ENCODE measurements at regions not wholly inside any gene's neighbourhood (a gene's known extent, or its start where the extent isn't known, plus 50 kb on each side); places are given as distances from the start of the nearest gene placed in this dataset.
A peak's percentile ranks its signal among the peaks of the same experiment; 100 is the strongest.
"Not testable (repeated sequence)": the region's sequence is repeated elsewhere in the genome, so short reads cannot be mapped to it uniquely, and the experiment has no call there.

DNA sequence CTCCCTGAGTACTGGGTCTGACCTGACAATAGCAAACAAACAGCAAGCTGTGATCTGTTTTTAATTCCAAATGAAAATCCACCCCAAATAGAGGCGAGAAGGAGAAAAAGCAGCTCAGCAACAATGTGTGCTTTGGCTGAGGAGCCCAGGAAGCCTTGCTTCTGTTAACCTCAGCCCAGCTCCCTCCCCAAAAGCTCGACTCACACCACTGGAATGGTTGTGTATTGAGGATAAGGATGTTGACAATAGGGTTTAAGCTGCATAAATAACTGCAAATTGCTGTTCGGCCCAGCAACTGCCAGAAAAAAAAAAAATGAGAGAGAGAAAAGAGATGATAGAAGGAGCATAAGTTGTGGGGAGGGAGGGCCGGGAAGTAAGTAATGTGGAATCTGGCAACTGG lies 104.0 kb upstream of the TBC1D5 start:
- DNase-seq (ENCODE audit: low read depth in 2 of 3, low spot score in 1 of 3), result no peak

DNA sequence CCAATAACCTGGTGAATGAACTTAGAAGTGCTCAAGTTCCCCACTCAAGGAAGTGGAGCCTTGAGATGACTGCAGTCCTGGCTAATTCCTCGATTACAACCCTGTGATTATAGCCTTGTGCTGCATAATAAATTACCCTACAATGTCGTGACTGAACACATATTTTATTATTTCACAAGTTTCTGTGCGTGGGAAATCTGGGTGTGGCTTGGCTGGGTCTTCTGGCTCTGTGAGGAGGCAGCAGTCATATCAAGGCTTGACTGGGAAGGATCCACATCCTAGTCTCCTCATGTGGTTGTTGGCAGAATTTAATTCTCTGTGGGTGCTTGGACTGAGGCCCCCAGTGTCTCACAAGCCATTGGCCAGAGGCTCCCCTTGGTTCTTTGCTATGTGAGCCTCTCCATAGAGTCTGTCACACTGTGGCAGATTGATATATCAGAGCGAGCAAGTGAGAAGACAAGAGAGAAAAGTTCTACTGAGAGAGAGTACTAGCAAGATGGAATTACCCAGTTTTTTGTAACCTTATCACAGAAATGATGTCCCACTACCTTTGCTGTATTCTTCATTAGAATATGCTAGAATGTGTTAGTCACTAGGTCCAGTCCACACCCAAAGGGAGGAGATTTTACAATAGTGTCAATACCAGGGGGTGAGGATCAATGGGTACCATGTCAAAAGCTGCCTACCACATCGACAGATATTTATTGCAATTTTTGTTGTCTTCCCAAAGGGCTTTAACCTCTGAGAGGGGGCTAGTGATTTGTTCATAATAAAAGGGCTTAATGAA lies 102.8 kb upstream of the TBC1D5 start:
- DNase-seq (ENCODE audit: low read depth in 2 of 3, low spot score in 1 of 3), result no peak

DNA sequence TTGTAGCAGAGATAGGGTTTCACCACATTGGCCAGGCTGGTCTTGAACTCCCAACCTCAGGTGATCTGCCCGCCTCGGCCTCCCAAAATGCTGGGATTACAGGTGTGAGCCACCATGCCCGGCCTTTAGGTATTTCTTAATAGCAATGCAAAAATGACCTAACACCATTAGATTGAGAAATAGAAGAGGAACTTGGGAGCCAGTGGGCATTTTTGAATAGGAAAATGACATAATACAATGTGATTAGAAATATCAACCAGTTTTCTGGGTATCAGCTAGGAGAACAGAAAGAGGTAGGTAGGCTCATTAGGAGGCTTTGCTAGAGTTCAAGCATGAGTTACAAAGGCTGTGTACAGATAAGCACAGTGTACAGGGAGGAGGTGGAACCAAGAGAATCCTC lies 101.8 kb upstream of the TBC1D5 start:
- no peak for DNase-seq (ENCODE audit: low read depth in 2 of 3, low spot score in 1 of 3)

DNA sequence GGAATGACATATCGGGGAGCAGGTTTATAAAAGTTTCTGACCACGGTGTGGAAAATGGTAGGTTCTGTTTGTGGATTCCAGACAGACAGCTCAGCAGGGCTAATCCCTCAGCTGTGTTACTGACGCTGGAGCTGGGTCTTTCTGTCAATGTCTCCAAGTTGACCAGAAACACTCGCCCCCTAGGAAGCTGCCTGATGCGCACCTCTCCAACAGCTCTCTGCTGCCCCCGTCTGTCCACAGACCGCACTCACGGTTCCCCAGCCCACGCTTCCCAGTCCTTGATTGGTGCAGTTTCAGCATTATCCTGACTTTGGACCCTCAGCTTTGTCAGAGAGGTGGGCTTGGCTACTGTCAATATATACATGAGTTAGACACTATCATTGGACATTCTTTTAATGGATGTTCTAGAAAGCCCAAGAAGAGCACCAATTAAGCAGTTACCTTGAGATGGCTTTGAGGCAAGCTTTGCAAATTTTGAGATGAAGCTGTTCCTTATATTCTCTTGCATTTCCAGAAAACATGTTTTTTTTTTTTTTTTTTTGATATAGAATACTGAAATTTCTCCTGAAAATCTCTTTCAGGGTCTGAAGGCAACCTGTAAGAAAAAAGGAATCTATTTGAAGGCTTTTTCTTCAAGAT lies 98.9 kb upstream of the TBC1D5 start:
- peak; percentile 57 to 82 (median 60) for DNase-seq (ENCODE audit: low read depth in 2 of 3, low spot score in 1 of 3)

DNA sequence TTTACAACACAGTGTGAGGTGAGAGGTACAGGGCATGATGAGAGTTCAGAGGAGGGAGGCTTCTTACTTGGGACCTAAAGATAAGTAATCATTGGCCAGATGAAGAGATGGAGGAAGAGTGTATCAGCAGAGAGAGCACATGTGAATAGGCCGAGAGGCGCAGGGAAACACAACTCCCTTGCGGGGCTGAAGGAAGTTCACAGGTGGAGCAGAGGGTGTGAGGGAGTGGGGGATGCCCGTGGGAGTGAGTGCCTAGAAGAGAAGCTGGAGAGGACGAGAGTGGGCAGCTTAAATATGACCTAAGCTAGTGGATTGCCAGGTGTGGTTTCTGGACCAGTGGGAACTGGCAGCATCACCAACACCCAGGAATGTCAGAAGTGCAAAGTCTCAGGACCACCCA lies 98.2 kb upstream of the TBC1D5 start:
- DNase-seq (ENCODE audit: low read depth in 2 of 3, low spot score in 1 of 3), result no peak

DNA sequence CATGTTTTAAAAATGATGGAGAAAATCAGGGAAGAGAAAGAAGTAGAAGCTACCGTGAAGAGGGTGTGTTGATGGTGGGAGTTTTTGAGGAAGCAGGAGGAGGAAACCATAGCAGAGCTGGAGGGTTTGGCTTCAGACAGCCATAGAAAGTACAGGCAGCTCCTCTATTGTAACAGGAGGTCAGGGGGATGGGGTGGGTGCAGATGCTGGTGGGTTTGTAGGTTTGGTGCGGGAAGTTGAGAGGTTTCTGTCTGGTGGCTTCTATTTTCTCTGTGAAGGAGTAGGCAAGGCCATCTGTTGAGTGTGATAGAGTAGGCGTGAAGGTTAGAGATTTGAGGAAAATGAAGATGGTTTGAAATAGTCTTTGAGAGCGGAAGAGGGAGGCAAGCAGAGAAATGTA lies 97.7 kb upstream of the TBC1D5 start:
- DNase-seq (ENCODE audit: low read depth in 2 of 3, low spot score in 1 of 3), result no peak

DNA sequence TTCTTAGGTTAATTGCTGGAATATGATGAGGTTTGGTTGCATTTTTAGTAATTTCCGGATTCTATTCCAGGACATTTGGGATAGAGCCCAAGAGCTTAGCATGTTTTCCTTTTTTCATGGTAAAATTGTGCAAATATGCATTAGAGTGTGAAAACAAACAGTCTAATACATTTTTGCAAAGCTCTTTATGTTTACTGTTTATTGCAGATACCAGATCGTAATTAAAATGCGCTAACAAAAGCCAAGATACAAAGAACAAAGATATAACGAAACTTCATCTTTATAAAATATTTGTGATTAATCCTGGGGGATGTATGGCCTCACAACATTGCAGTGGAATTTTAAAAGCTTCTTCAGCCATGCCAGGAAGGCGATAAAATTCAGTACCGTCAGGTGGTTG lies 94.5 kb upstream of the TBC1D5 start:
- no peak for DNase-seq (ENCODE audit: low read depth in 2 of 3, low spot score in 1 of 3)

DNA sequence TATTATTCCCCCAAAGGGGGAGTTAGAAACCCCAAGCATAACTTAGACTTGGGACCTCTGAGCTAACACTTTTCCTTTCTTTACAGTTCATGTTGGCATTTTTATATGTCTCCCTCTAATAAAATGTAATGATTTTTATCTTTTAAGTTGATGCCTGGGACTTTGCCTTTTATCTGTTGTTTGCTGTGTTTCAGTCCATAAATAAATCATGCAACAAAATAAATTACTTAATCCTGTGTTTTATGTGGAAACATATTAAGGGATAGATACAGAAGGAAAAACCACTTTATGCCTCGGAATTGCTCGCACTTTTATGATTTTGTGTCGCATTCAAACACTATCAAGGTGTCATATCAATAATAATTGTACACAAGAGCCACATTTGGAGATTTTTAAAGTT lies 93.7 kb upstream of the TBC1D5 start:
- no peak for DNase-seq (ENCODE audit: low read depth in 2 of 3, low spot score in 1 of 3)

DNA sequence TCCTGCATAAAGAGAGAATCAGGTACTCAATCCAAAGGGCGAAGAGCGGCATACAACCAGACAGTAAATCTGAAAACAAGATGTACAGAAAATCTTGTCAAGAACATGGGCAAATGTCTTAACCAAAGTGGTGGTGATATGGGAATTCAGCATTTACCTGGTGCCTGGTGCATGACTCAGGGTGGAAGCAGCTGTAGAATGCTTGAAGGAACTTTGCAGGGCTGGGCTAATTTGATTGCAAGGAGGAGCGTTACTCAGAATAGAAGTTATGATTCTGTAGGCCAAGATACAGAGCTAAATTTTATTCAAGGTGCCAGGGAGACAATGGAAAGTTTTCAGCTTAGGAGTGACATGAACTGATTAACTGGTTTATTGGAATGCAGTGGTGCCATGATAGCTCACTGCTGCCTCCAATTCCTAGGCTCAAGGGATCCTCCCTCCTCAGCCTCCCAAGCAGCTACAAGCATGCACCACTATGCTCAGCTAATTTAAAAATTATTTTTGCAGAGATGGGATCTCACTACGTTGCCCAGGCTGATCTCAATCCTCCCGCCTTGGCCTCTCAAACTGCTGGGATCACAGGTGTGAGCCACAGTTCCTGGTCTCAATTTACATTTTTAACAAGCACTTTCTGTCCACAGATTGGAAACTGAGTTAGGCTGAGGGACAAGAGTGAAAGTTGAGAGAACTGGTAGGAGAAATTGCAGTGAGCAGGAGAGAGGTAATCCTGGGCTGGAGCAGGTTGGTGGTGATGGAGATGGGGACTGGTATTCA lies 91.5 kb upstream of the TBC1D5 start:
- DNase-seq (ENCODE audit: low read depth in 2 of 3, low spot score in 1 of 3), result no peak

DNA sequence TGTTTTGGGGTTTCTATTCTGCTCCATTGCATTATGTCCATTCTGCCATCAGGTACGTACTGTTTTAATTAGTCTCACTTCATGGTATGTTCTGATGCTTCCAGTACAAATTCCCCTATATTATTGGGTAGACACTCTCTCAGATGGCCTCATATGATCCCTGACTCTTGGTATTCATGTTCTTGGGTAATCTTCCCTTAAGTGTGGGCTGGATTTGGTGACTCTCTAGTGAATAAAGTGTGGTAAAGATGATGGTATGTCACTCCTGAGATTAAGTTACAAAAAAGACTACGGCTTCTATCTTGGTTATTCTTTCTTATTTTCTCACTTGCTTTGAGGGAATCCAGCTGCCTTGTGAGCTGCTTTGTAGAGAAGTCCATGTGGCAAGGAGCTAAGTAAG lies 89.6 kb upstream of the TBC1D5 start:
- DNase-seq (ENCODE audit: low read depth in 2 of 3, low spot score in 1 of 3), result no peak

DNA sequence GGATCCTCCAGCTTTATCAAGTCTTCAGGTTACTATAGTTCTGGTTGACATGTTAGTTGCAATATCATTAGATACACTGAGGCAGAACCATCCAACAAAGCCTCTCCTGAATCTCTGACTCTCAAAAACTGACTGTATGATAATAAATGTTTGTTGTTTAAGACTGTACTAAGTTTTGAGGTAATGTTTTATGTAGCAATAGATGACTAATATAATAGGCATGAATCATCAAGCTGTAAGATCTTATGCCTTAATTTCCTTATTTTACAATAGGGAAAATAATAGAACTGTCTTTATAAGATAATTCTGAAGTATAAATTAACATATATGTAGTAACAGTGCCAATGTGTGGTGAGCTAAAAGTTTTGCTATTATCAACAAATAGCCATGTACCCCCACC lies 88.9 kb upstream of the TBC1D5 start:
- no peak for DNase-seq (ENCODE audit: low read depth in 2 of 3, low spot score in 1 of 3)

DNA sequence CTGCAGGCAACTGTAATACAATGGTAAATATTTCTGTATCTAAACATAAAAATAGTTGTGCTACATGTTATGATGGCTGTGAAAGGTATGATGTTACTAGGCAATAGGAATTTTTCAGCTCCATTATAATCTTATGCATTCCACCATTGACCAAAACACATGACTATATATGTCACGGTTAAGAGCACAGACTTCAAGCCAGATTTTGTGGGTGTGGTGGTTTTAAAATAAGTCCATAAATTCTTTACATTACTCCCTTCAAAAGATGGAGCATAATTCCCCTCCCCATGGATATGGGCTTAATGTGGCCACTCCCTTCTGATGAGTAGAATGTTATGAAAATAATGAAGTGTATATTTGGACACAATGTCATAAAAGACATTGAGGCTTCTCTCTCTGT lies 88.4 kb upstream of the TBC1D5 start:
- no peak for DNase-seq (ENCODE audit: low read depth in 2 of 3, low spot score in 1 of 3)

DNA sequence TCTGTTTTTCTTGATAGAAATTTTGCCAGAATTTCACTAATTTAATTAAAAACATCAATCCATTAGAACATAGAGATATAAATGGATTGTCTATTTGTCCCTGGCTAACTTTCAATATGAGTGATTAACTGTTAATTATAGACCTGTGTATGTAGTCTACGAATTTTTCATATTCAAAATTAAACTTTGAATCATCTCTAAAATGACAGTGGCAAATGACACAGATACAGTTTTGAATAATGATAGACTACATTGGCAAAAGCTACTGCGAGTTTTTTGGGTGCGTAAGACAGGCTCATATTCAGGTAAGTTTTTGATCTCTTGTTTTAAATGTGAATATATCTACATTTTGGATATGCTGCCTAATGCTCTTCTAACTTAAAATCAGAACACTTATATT lies 86.0 kb upstream of the TBC1D5 start:
- no peak for DNase-seq (ENCODE audit: low read depth in 2 of 3, low spot score in 1 of 3)

DNA sequence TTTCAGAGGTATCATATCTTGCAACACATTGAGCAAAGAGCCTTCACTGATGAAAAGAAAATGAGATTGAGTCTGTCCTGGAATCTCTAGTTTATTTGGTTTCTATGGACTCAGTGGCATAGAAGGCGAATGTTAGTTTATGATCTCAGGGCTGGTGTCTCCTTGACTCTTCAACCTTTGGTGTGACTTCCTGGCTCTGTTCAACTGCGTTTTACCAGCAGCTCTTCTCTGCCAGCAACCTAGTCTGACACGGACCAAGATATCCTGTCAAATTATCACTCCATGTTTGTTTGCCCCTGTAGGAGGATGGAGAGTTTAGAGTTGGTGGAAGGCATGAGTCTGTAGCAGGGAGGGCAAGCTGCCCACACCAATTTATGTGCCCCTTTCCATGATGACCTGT lies 82.9 kb upstream of the TBC1D5 start:
- DNase-seq (ENCODE audit: low read depth in 2 of 3, low spot score in 1 of 3), result no peak

DNA sequence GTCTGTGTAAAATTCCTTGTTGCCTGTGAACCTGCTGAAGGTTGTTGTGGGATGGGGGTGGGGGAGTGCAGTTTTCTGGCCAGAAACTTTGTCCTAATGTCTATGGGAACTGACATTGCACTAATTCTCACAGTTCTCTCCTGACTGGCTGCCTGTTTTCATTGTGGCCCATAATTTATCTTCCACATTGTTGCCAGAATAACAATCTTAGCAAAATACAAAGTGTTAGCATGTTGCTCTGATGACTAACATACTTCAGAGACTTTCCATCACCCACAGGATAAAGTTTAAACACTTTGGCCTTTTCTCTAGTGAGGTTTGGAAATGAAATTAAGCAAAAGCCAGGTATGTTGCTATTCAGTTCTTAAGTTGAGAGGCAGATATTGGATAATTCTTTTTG lies 81.4 kb upstream of the TBC1D5 start:
- DNase-seq (ENCODE audit: low read depth in 2 of 3, low spot score in 1 of 3), result no peak

DNA sequence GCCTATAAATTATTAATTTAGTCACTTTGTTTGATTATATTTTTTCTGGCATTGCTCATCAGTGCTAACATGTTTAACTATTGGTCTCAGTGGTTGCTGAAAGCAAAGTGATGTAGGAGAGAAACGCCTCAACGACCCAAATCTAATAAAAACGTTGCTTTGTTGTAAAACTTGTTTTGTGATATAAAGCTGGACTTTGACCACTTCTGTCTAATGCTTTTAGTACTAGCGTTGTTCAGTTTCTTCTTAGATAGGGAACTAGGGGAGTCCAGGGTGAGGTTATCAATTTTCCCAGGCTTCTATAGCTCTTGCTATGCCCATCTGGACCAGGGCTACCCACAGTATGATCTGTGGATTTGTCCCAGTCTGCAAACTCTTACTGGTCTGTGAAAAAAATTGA lies 80.6 kb upstream of the TBC1D5 start:
- DNase-seq (ENCODE audit: low read depth in 2 of 3, low spot score in 1 of 3), result no peak

DNA sequence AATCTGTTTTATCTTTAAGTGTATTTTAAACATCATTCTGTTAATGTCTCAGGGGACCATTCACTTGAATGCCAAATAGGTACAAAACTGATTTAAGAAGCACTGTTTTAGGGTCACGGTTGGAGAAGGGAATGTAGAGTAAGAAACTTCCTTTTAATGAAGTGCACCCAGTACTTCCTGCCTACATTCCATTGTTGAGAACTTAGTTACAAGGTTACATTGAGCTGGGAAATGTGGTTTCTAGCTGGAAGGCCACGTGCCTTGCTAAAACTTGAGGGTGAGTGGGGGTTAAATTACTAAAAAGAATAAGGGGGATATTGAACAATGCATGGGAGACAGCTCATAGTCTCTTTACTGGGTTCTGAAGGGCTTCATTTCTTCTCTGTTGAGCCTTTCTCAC lies 78.3 kb upstream of the TBC1D5 start:
- no peak for DNase-seq (ENCODE audit: low read depth in 2 of 3, low spot score in 1 of 3)

DNA sequence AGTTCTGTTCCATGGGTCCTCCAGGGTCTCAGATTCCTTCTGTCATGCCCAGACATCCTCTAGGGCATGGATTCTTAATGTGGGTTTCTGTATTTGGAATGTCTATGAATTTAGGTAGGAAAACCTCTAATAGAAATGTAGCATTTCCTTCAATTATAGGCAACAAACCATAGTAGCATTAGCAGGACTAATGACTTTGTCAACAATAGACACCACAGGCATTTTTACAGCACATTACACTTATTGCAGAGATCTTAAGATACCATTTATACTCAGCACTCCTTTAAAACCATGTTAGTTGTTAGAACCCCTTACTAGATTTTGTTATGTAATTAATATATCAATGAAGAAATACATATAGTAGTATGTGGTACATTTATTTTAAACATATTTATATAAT lies 77.8 kb upstream of the TBC1D5 start:
- DNase-seq (ENCODE audit: low read depth in 2 of 3, low spot score in 1 of 3), result no peak

DNA sequence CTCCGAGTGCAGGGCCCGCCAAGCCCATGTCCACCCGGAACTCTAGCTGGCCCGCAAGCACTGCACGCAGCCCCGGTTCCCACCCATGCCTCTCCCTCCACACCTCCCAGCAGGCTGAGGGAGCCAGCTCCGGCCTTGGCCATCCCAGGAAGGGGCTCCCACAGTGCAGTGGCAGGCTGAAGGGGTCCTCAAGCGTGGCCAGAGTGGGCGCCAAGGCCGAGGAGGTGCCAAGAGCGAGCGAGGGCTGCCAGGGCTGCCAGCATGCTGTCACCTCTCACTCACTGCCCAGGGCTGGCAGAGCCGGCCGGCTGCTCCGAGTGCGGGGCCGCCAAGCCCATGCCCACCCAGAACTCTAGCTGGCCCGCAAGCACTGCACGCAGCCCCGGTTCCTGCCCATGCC lies 75.5 kb upstream of the TBC1D5 start:
- not testable (repeated sequence) for DNase-seq (ENCODE audit: low read depth in 2 of 3, low spot score in 1 of 3)

DNA sequence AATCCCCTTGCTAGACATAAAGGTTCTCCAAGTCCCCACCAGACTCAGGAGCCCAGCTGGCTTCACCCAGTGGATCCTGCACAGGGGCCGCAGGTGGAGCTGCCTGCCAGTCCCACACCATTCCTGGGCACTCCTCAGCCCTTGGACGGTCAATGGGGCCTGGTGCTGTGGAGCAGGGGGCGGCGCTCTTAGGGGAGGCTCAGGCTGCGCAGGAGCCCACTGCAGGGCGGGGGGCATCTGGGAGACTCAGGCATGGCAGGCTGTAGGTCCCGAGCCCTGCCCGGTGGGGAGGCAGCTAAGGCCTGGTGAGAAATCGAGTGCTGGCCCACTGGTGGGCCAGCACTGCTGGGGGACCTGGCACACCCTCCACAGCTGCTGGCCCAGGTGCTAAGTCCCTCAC lies 75.1 kb upstream of the TBC1D5 start:
- no peak for DNase-seq (ENCODE audit: low read depth in 2 of 3, low spot score in 1 of 3)

DNA sequence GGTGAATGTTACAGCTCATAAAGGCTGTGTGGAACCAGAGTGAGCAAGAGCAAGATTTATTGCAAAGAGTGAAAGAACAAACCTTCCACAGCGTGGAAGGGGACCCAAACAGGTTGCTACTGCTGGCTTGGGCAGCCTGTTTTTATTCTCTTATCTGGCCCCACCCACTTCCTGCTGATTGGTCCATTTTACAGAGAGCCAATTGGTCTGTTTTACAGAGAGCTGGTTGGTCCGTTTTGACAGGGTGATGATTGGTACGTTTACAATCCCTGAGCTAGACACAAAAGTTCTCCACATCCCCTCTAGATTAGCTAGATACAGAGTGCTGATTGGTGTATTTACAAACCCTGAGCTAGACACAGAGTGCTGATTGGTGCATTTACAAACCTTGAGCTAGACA lies 74.4 kb upstream of the TBC1D5 start:
- DNase-seq (ENCODE audit: low read depth in 2 of 3, low spot score in 1 of 3), result not testable (repeated sequence)

DNA sequence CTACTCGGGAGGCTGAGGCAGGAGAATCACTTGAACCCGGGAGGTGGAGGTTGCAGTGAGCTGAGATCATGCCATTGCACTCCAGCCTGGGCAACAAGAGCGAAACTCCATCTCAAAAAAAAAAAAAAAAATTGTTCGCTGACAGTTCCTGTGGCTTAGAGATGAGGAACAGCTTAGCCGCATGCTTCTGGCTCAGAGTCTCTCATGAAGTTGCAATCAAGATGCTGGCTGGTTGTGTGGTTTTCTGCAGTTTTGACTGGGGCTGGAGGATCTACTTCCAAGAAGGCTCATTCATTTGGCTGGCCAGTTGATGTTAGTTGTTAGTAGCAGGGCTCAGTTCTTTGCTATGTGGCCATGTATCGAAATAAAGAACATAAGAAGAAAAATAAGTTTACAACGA lies 69.9 kb upstream of the TBC1D5 start:
- not testable (repeated sequence) for DNase-seq (ENCODE audit: low read depth in 2 of 3, low spot score in 1 of 3)
